GM12891 (cell line): ENCODE measurements at regions not wholly inside any gene's neighbourhood (a gene's known extent, or its start where the extent isn't known, plus 50 kb on each side); places are given as distances from the start of the nearest gene placed in this dataset.

Experiments used
- PAX5 ChIP-seq: IDR thresholded peaks from 2 replicates; pipeline ENCODE4 v1.6.1; 2011; ENCODE audit warnings: low read length, moderate library complexity, mild to moderate bottlenecking; ENCODE audit not compliant: insufficient read depth, severe bottlenecking
- POLR2A ChIP-seq: IDR thresholded peaks from 2 replicates; pipeline ENCODE4 v1.6.1; 2011; ENCODE audit warnings: low read depth, low read length, control low read depth
- POLR2AphosphoS5 ChIP-seq: IDR thresholded peaks from 2 replicates; pipeline ENCODE4 v1.6.1; 2011; ENCODE audit warnings: low read depth, low read length, control low read depth
- POU2F2 ChIP-seq: IDR thresholded peaks from 2 replicates; pipeline ENCODE4 v1.6.1; 2011; ENCODE audit warnings: low read depth, mild to moderate bottlenecking, control low read depth, low read length, moderate library complexity
- SPI1 ChIP-seq: IDR thresholded peaks from 2 replicates; pipeline ENCODE4 v1.6.1; 2011; ENCODE audit warnings: low read depth, low read length, control low read depth
- TAF1 ChIP-seq: IDR thresholded peaks from 2 replicates; pipeline ENCODE4 v1.6.1; 2011; ENCODE audit warnings: low read depth, low read length, control low read depth

GRCh38 chr5:123855609-123856008 is 343.6 kb downstream of the CSNK1G3 start:
- TF ChIP-seq POLR2A (no peak), TAF1 (no peak), POLR2AphosphoS5 (no peak), SPI1 (no peak), PAX5 (no peak), POU2F2 (no peak)
